H1 (cell line): ENCODE measurements at regions not wholly inside any gene's neighbourhood (a gene's known extent, or its start where the extent isn't known, plus 50 kb on each side); places are given as distances from the start of the nearest gene placed in this dataset.

ENCODE experiments used
- CTCF ChIA-PET: fragments of 300-600 bp; sonication (Branson Sonifier 250); formaldehyde crosslinking; loops from one replicate; lab custom pipeline; 2021; ENCODE audit not compliant: partially characterized antibody; lab: Charles Lee
- POLR2A ChIA-PET: fragments of 300-600 bp; sonication (Branson Sonifier 250); formaldehyde crosslinking; loops from one replicate; lab custom pipeline; 2021; ENCODE audit warnings: inconsistent platforms; ENCODE audit not compliant: partially characterized antibody; lab: Charles Lee
- DNase-seq, 2 experiments: peaks; one replicate each; pipeline versions ENCODE4 v3.0.0 to v3.0.0-alpha.2; 2010 to 2022; ENCODE audit warnings: low spot score in 2 of 2, low read depth in 1 of 2, mixed read lengths in 1 of 2
- FAIRE-seq: peaks from 2 replicates; lab custom pipeline; 2011; peaks lifted over from hg19 to GRCh38; lab: Jason Lieb, UNC
- H2AFZ ChIP-seq: 2 replicates; pipeline ENCODE4 v1.8.1; 2012; ENCODE audit warnings: low read length, inconsistent platforms
- H2AK5ac ChIP-seq: 2 replicates; pipeline ENCODE4 v1.6.1; 2013; ENCODE audit warnings: low read depth, low read length
- H2BK120ac ChIP-seq: replicated peaks from 2 replicates; pipeline ENCODE3; 2013; ENCODE audit warnings: low read depth, low read length, inconsistent platforms
- H2BK12ac ChIP-seq: 2 replicates; pipeline ENCODE4 v1.6.1; 2013; ENCODE audit warnings: low read depth, low read length
- H2BK15ac ChIP-seq: 2 replicates; pipeline ENCODE4 v1.6.1; 2013; ENCODE audit warnings: low read length
- H2BK20ac ChIP-seq: 2 replicates; pipeline ENCODE4 v1.6.1; 2013; ENCODE audit warnings: low read length
- H2BK5ac ChIP-seq: 2 replicates; pipeline ENCODE4 v1.6.1; 2013; ENCODE audit warnings: low read depth, low read length
- H3K14ac ChIP-seq: 2 replicates; pipeline ENCODE4 v1.6.1; 2013; ENCODE audit warnings: inconsistent platforms; ENCODE audit not compliant: insufficient read length
- H3K18ac ChIP-seq: 2 replicates; pipeline ENCODE4 v1.6.1; 2013; ENCODE audit warnings: low read length; ENCODE audit errors: extremely low read depth
- H3K23ac ChIP-seq: 2 replicates; pipeline ENCODE4 v1.6.1; 2013; ENCODE audit warnings: inconsistent platforms; ENCODE audit not compliant: insufficient read length
- H3K23me2 ChIP-seq: 2 replicates; pipeline ENCODE4 v1.6.1; 2013; ENCODE audit warnings: low read depth, low read length
- H3K27ac ChIP-seq: 2 replicates; pipeline ENCODE4 v1.6.1; 2011; ENCODE audit warnings: low read depth, low read length, inconsistent platforms
- H3K27me3 ChIP-seq, 4 experiments: replicated peaks in 1 of 4; 1 replicate in 1 of 4; 2 replicates in 3 of 4; pipeline versions ENCODE4 v1.6.1 to v1.8.1; 2011 to 2013; ENCODE audit warnings: low read length in 3 of 4, mild to moderate bottlenecking in 3 of 4, inconsistent platforms in 2 of 4, mixed read lengths in 2 of 4, moderate library complexity in 1 of 4; ENCODE audit not compliant: control insufficient read depth in 3 of 4, insufficient read depth in 3 of 4; ENCODE audit errors: extremely low read depth in 1 of 4
- H3K36me3 ChIP-seq, 4 experiments: 2 replicates each; pipeline versions ENCODE4 v1.6.1 to v1.8.1; 2011 to 2013; ENCODE audit warnings: mild to moderate bottlenecking in 4 of 4, low read length in 3 of 4, moderate library complexity in 2 of 4, control low read depth in 1 of 4, inconsistent platforms in 1 of 4; ENCODE audit not compliant: insufficient read depth in 4 of 4, control insufficient read depth in 2 of 4
- H3K4ac ChIP-seq: replicated peaks from 2 replicates; pipeline ENCODE3; 2013; ENCODE audit warnings: low read length, low read depth, mixed read lengths, inconsistent platforms; ENCODE audit not compliant: insufficient read length
- H3K4me1 ChIP-seq, 4 experiments: replicated peaks in 1 of 4; 1 replicate in 1 of 4; 2 replicates in 3 of 4; pipeline versions ENCODE4 v1.6.1 to v1.8.1; 2011 to 2013; ENCODE audit warnings: low read length in 3 of 4, inconsistent platforms in 2 of 4, mixed read lengths in 1 of 4; ENCODE audit not compliant: insufficient read depth in 4 of 4, control insufficient read depth in 3 of 4
- H3K4me2 ChIP-seq, 2 experiments: 2 replicates each; pipeline versions ENCODE4 v1.6.1 to v1.8.1; 2011 to 2013; ENCODE audit warnings: low read depth in 2 of 2, low read length in 2 of 2, control low read depth in 1 of 2, inconsistent platforms in 1 of 2, mild to moderate bottlenecking in 1 of 2; ENCODE audit not compliant: insufficient read depth in 1 of 2
- H3K4me3 ChIP-seq, 4 experiments: fragments of 200-600, 300-600 bp in 1 of 4; sonication (generic), shearing (Covaris generic), sonication (Bioruptor Twin) in 1 of 4; 2 replicates each; pipeline versions ENCODE4 v1.5.1 to v1.8.1; 2011 to 2016; ENCODE audit warnings: low read length in 4 of 4, low read depth in 3 of 4, control low read depth in 2 of 4, inconsistent platforms in 2 of 4, mild to moderate bottlenecking in 2 of 4, mixed read lengths in 1 of 4, moderate library complexity in 1 of 4; ENCODE audit not compliant: insufficient read depth in 2 of 4; ENCODE audit errors: extremely low read depth in 1 of 4
- H3K56ac ChIP-seq: replicated peaks from 2 replicates; pipeline ENCODE3; 2013; ENCODE audit warnings: low read depth, mild to moderate bottlenecking, mixed read lengths, low read length, inconsistent platforms; ENCODE audit not compliant: insufficient read length
- H3K79me1 ChIP-seq: 2 replicates; pipeline ENCODE4 v1.6.1; 2013; ENCODE audit warnings: low read depth, low read length, control low read depth
- H3K79me2 ChIP-seq, 2 experiments: 2 replicates each; pipeline versions ENCODE4 v1.6.1 to v1.8.1; 2012 to 2013; ENCODE audit warnings: low read length in 2 of 2, mild to moderate bottlenecking in 2 of 2, inconsistent platforms in 1 of 2; ENCODE audit not compliant: insufficient read depth in 2 of 2, control insufficient read depth in 1 of 2
- H3K9ac ChIP-seq, 4 experiments: replicated peaks in 1 of 4; 1 replicate in 1 of 4; 2 replicates in 3 of 4; pipeline versions ENCODE4 v1.6.1 to v1.8.1; 2011 to 2013; ENCODE audit warnings: low read depth in 3 of 4, low read length in 3 of 4, control low read depth in 2 of 4, mild to moderate bottlenecking in 2 of 4, moderate library complexity in 2 of 4, inconsistent platforms in 1 of 4; ENCODE audit errors: extremely low read depth in 1 of 4
- H3K9me3 ChIP-seq, 2 experiments: 2 replicates each; pipeline versions ENCODE4 v1.6.1 to v1.8.1; 2012 to 2013; ENCODE audit warnings: mild to moderate bottlenecking in 2 of 2, moderate library complexity in 2 of 2, control low read depth in 1 of 2, inconsistent platforms in 1 of 2, low read depth in 1 of 2, low read length in 1 of 2, mixed read lengths in 1 of 2; ENCODE audit not compliant: insufficient read depth in 2 of 2
- H4K20me1 ChIP-seq, 2 experiments: replicated peaks in 1 of 2; 2 replicates each; pipeline versions ENCODE3 to v1.8.1; 2011 to 2013; ENCODE audit warnings: inconsistent platforms in 2 of 2, low read length in 2 of 2, mild to moderate bottlenecking in 1 of 2; ENCODE audit not compliant: insufficient read depth in 2 of 2, control insufficient read depth in 1 of 2
- H4K5ac ChIP-seq: 2 replicates; pipeline ENCODE4 v1.6.1; 2013; ENCODE audit warnings: low read length, low read depth, mixed read lengths, inconsistent platforms; ENCODE audit not compliant: insufficient read length
- H4K8ac ChIP-seq: 2 replicates; pipeline ENCODE4 v1.8.0; 2013; ENCODE audit warnings: mild to moderate bottlenecking, moderate library complexity, low read length, inconsistent platforms; ENCODE audit not compliant: insufficient read depth; ENCODE audit errors: extremely low read depth
- H4K91ac ChIP-seq: replicated peaks from 2 replicates; pipeline ENCODE3; 2013; ENCODE audit warnings: low read length, mixed read lengths, inconsistent platforms; ENCODE audit not compliant: insufficient read length
- CEBPB ChIP-seq: IDR thresholded peaks from 2 replicates; pipeline ENCODE4 v1.6.1; 2012; ENCODE audit warnings: low read depth, low read length
- EGR1 ChIP-seq: IDR thresholded peaks from 2 replicates; pipeline ENCODE4 v1.6.1; 2011; ENCODE audit warnings: low read depth, low read length, borderline replicate concordance
- NRF1 ChIP-seq: IDR thresholded peaks from 2 replicates; pipeline ENCODE4 v1.6.1; 2011; ENCODE audit warnings: mild to moderate bottlenecking, low read depth, low read length, improper control_type of control experiment
- POLR2AphosphoS5 ChIP-seq: IDR thresholded peaks from 2 replicates; pipeline ENCODE4 v1.6.1; 2011; ENCODE audit warnings: low read depth, low read length
- SIN3A ChIP-seq, 2 experiments: IDR thresholded peaks in 1 of 2; conservative IDR thresholded peaks in 1 of 2; 2 replicates each; pipeline ENCODE4 v1.6.1; 2011 to 2012; ENCODE audit warnings: low read length in 2 of 2, improper control_type of control experiment in 1 of 2, low read depth in 1 of 2, mild to moderate bottlenecking in 1 of 2
- SIRT6 ChIP-seq: IDR thresholded peaks from one replicate; pipeline ENCODE4 v1.7.1; 2012; ENCODE audit warnings: low read length, inconsistent platforms
- SP1 ChIP-seq: IDR thresholded peaks from 2 replicates; pipeline ENCODE4 v1.6.1; 2011; ENCODE audit warnings: low read depth, low read length
- SUZ12 ChIP-seq: fragments of 200-600 bp; sonication (generic); IDR thresholded peaks from 2 replicates; pipeline ENCODE4 v1.6.1; 2012; ENCODE audit warnings: mild to moderate bottlenecking, inconsistent platforms, low read length, moderate library complexity, mixed read lengths
- TBP ChIP-seq: IDR thresholded peaks from 2 replicates; pipeline ENCODE4 v1.6.1; 2011; ENCODE audit warnings: low read depth, low read length, improper control_type of control experiment
- TEAD4 ChIP-seq: IDR thresholded peaks from 2 replicates; pipeline ENCODE4 v1.6.1; 2012; ENCODE audit warnings: low read depth, low read length, inconsistent platforms, mixed read lengths
- YY1 ChIP-seq: IDR thresholded peaks from 2 replicates; pipeline ENCODE4 v1.6.1; 2011; ENCODE audit warnings: low read depth, mild to moderate bottlenecking, low read length
- WGBS, 2 experiments: shearing (Covaris generic) in 1 of 2; methylation state at CpG; one replicate each; pipeline versions ENCODE4 v1.1.6 to v1.1.7; 2013 to 2015; ENCODE audit warnings: low lambda C conversion rate in 2 of 2, mixed read lengths in 2 of 2, inconsistent platforms in 1 of 2, low coverage in 1 of 2, missing lambda C conversion rate in 1 of 2; ENCODE audit not compliant: insufficient replicate concordance in 2 of 2, insufficient coverage in 1 of 2, insufficient read length in 1 of 2; ENCODE audit errors: extremely low coverage in 1 of 2, missing lambda C conversion rate in 1 of 2; 5-methylcytosine and 5-hydroxymethylcytosine counted together
- TF ChIP-seq, protein P1 (sequence below): IDR thresholded peaks from 2 replicates; pipeline ENCODE4 v1.6.1; 2011; ENCODE audit warnings: low read length, improper control_type of control experiment
- TF ChIP-seq, protein P2 (sequence below): IDR thresholded peaks from 2 replicates; pipeline ENCODE4 v1.6.1; 2012; ENCODE audit warnings: inconsistent platforms

DNA sequence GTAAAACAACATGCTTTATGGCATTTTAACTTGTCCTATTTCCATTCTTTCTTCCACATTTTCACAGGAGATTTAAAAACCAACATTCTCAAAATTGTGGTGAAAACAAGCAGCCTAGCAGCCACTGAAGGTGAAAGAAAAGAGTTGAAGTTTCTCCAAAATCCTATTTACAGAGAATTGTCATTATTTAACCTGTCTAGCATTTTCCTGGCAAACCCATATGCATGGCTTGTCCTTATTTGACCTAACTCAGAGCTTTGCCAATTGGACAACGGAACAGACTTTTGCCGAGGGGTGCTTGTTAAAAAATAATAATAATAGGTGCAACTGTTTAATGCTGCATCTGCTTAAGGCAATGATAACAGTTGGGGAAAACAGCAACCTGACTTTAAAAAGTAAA is 80.4 kb upstream of the PCSK5 start:
- H3K9ac ChIP-seq = no peak overlapping the region
- CTCF ChIA-PET = no interaction called here
- H3K4ac ChIP-seq = no peak overlapping the region
- H4K20me1 ChIP-seq = no peaks in the 10 kb centered on the region
- H3K23me2 ChIP-seq = no peaks in the 10 kb centered on the region
- H3K18ac ChIP-seq = no peak overlapping the region
- H2AK5ac ChIP-seq = no peak overlapping the region
- no peak overlapping the region for H2BK5ac ChIP-seq
- WGBS, 2 experiments = 94% methylated on average over 2 of the region's 2 CpGs; no CpG with 5 or more reads in 1 of the 2 experiments
- H3K79me1 ChIP-seq = no peaks in the 10 kb centered on the region
- H3K23ac ChIP-seq = no peak overlapping the region
- no peak overlapping the region for H4K8ac ChIP-seq
- no peaks in the 10 kb centered on the region for H3K36me3 ChIP-seq
- no peak overlapping the region for H2BK20ac ChIP-seq
- no peaks in the 10 kb centered on the region for H3K79me2 ChIP-seq
- H4K5ac ChIP-seq = no peak overlapping the region
- H3K9me3 ChIP-seq = peaks cover 2 to 3% of the 10 kb centered on the region in 2 experiments; a peak in 3 of 4 replicates
- no peak overlapping the region for H3K27ac ChIP-seq
- POLR2A ChIA-PET = no interaction called here
- H3K4me2 ChIP-seq = no peak overlapping the region
- FAIRE-seq (no peak), DNase-seq (no peak)
- H2BK12ac ChIP-seq = no peak overlapping the region
- H2BK120ac ChIP-seq = no peak overlapping the region
- H3K14ac ChIP-seq = no peak overlapping the region
- no peaks in the 10 kb centered on the region for H3K4me1 ChIP-seq
- no peak overlapping the region for H3K4me3 ChIP-seq
- no peak overlapping the region for H2AFZ ChIP-seq
- no peak overlapping the region for H4K91ac ChIP-seq
- no peak overlapping the region for H2BK15ac ChIP-seq
- H3K56ac ChIP-seq = no peak overlapping the region
- no peaks in the 10 kb centered on the region for H3K27me3 ChIP-seq
- TF ChIP-seq SIRT6 = no peak
- TF ChIP-seq NRF1 = no peak
- TF ChIP-seq CEBPB = no peak
- TF ChIP-seq TBP = no peak
- TF ChIP-seq, protein P1, sequence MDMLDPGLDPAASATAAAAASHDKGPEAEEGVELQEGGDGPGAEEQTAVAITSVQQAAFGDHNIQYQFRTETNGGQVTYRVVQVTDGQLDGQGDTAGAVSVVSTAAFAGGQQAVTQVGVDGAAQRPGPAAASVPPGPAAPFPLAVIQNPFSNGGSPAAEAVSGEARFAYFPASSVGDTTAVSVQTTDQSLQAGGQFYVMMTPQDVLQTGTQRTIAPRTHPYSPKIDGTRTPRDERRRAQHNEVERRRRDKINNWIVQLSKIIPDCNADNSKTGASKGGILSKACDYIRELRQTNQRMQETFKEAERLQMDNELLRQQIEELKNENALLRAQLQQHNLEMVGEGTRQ = no peak
- TF ChIP-seq SUZ12 = no peak
- no peak for TF ChIP-seq TEAD4
- TF ChIP-seq POLR2AphosphoS5 = no peak
- TF ChIP-seq YY1 = no peak
- TF ChIP-seq, protein P2, sequence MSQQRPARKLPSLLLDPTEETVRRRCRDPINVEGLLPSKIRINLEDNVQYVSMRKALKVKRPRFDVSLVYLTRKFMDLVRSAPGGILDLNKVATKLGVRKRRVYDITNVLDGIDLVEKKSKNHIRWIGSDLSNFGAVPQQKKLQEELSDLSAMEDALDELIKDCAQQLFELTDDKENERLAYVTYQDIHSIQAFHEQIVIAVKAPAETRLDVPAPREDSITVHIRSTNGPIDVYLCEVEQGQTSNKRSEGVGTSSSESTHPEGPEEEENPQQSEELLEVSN = no peak
- no peak for TF ChIP-seq SP1
- TF ChIP-seq EGR1 = no peak
- TF ChIP-seq SIN3A (conservative IDR thresholded peaks at IDR 0.05 in 1 of 2, IDR thresholded peaks at IDR 0.05 in 1 of 2; ENCODE audit: low read depth in 1 of 2, low read length in 2 of 2) = no peak
